ENCODE measurements at regions not wholly inside any gene's neighbourhood (a gene's known extent, or its start where the extent isn't known, plus 50 kb on each side); places are given as distances from the start of the nearest gene placed in this dataset.

- Histone ChIP-seq H3K4me3 (ENCODE audit: low read length) (no peak overlapping the region), H3K27me3 (ENCODE audit: control insufficient read depth in 1 of 2, insufficient read depth in 2 of 2, low read length in 2 of 2) (no peaks in the 10 kb centered on the region), H3K9me3 (ENCODE audit: control insufficient read depth in 1 of 2, insufficient read depth in 1 of 2, low read length in 2 of 2) (no peaks in the 10 kb centered on the region), H3K36me3 (ENCODE audit: insufficient read depth, low read length) (no peaks in the 10 kb centered on the region), H3K4me1 (ENCODE audit: insufficient read depth, low read length) (peaks cover 2% of the 10 kb centered on the region), H3K27ac (ENCODE audit: low read depth in 1 of 2, low read length in 2 of 2) (no peak overlapping the region)
- Mint-ChIP-seq H3K27ac (no peak overlapping the region), H3K4me1 (ENCODE audit: low read depth) (peaks cover 6% of the 10 kb centered on the region), H3K36me3 (ENCODE audit: low read depth) (no peaks in the 10 kb centered on the region), H3K4me3 (no peak overlapping the region), H3K27me3 (no peaks in the 10 kb centered on the region), H3K9me3 (no peaks in the 10 kb centered on the region)
- intact Hi-C loops (cut with DNase I, micrococcal nuclease): no loop called here
- CTCF ChIA-PET: no interaction called here
- TF ChIP-seq CTCF (IDR thresholded peaks at IDR 0.05): no peak
- POLR2A ChIA-PET: no interaction called here
- ATAC-seq (ENCODE audit: poor library complexity): no peak
- DNase-seq: no peak
These were observed 134.3 kb upstream of the TNRC6C start for GRCh38 chr17:77824102-77824779.

- ChIA-PET POLR2A (no interaction called here), CTCF (no interaction called here)
- no peaks in the 10 kb centered on the region for H3K27me3 ChIP-seq (ENCODE audit: control insufficient read depth in 1 of 2, insufficient read depth in 2 of 2, low read length in 2 of 2)
- Mint-ChIP-seq H3K4me3 (no peak overlapping the region), H3K9me3 (no peaks in the 10 kb centered on the region), H3K36me3 (ENCODE audit: low read depth) (no peaks in the 10 kb centered on the region), H3K27ac (no peak overlapping the region), H3K4me1 (ENCODE audit: low read depth) (peaks cover 6% of the 10 kb centered on the region), H3K27me3 (no peaks in the 10 kb centered on the region)
- no peak overlapping the region for H3K27ac ChIP-seq (ENCODE audit: low read depth in 1 of 2, low read length in 2 of 2)
- no peaks in the 10 kb centered on the region for H3K36me3 ChIP-seq (ENCODE audit: insufficient read depth, low read length)
- no peak for TF ChIP-seq CTCF (IDR thresholded peaks at IDR 0.05)
- peaks cover 8% of the 10 kb centered on the region for H3K4me1 ChIP-seq (ENCODE audit: insufficient read depth, low read length)
- ATAC-seq (ENCODE audit: poor library complexity) (no peak), DNase-seq (no peak)
- intact Hi-C loops (cut with DNase I, micrococcal nuclease): no loop called here
- H3K4me3 ChIP-seq (ENCODE audit: low read length): no peak overlapping the region
- no peaks in the 10 kb centered on the region for H3K9me3 ChIP-seq (ENCODE audit: control insufficient read depth in 1 of 2, insufficient read depth in 1 of 2, low read length in 2 of 2)
These were observed 133.7 kb upstream of the TNRC6C start for GRCh38 chr17:77824780-77825280.

GRCh38 chr17:77825621-77826020, 132.9 kb upstream of the TNRC6C start:
- Mint-ChIP-seq H3K27me3 (no peaks in the 10 kb centered on the region), H3K36me3 (ENCODE audit: low read depth) (no peaks in the 10 kb centered on the region), H3K27ac (no peak overlapping the region), H3K9me3 (no peaks in the 10 kb centered on the region), H3K4me1 (ENCODE audit: low read depth) (peaks cover 12% of the 10 kb centered on the region), H3K4me3 (no peak overlapping the region)
- Histone ChIP-seq H3K9me3 (ENCODE audit: control insufficient read depth in 1 of 2, insufficient read depth in 1 of 2, low read length in 2 of 2) (no peaks in the 10 kb centered on the region), H3K27me3 (ENCODE audit: control insufficient read depth in 1 of 2, insufficient read depth in 2 of 2, low read length in 2 of 2) (no peaks in the 10 kb centered on the region), H3K36me3 (ENCODE audit: insufficient read depth, low read length) (no peaks in the 10 kb centered on the region), H3K4me3 (ENCODE audit: low read length) (no peak overlapping the region), H3K4me1 (ENCODE audit: insufficient read depth, low read length) (peaks cover 16% of the 10 kb centered on the region), H3K27ac (ENCODE audit: low read depth in 1 of 2, low read length in 2 of 2) (no peak overlapping the region)
- ATAC-seq (ENCODE audit: poor library complexity) (no peak), DNase-seq (peak in 1 of 14 experiments; percentile 20)
- intact Hi-C loops (cut with DNase I, micrococcal nuclease): no loop called here
- ChIA-PET CTCF (no interaction called here), POLR2A (no interaction called here)
- TF ChIP-seq CTCF (IDR thresholded peaks at IDR 0.05): no peak
